Activated CD4-positive, alpha-beta T cell treated with anti-CD3 and anti-CD28 coated beads for 1 hour (primary cell): ENCODE measurements at regions not wholly inside any gene's neighbourhood (a gene's known extent, or its start where the extent isn't known, plus 50 kb on each side); places are given as distances from the start of the nearest gene placed in this dataset.

Experiments used
- DNase-seq: peaks from one replicate; pipeline ENCODE4 v3.0.0-alpha.2; 2020

GRCh38 chr5:135234242-135234641 lies 164.8 kb downstream of the MACROH2A1 start:
- no peak for DNase-seq

GRCh38 chr5:135233477-135233876 lies 165.6 kb downstream of the MACROH2A1 start:
- no peak for DNase-seq

GRCh38 chr5:135232958-135233357 lies 166.1 kb downstream of the MACROH2A1 start:
- DNase-seq = no peak

GRCh38 chr5:135231289-135231688 lies 167.7 kb downstream of the MACROH2A1 start:
- no peak for DNase-seq

- DNase-seq = no peak
These were observed 168.6 kb downstream of the MACROH2A1 start for GRCh38 chr5:135230251-135230925.

GRCh38 chr5:135229679-135230132 lies 169.3 kb downstream of the MACROH2A1 start:
- no peak for DNase-seq

- DNase-seq = no peak
These were observed 169.9 kb downstream of the MACROH2A1 start for GRCh38 chr5:135229122-135229521.

- DNase-seq = no peak
These were observed 170.8 kb downstream of the MACROH2A1 start for GRCh38 chr5:135228222-135228621.

GRCh38 chr5:135227064-135228022 lies 171.7 kb downstream of the MACROH2A1 start:
- DNase-seq = no peak

- no peak for DNase-seq
These were observed 173.0 kb downstream of the MACROH2A1 start for GRCh38 chr5:135225856-135226560.

GRCh38 chr5:135223891-135224625 lies 175.0 kb downstream of the MACROH2A1 start:
- no peak for DNase-seq

GRCh38 chr5:135223404-135223803 lies 175.6 kb downstream of the MACROH2A1 start:
- DNase-seq = no peak

- DNase-seq = no peak
These were observed 176.3 kb downstream of the MACROH2A1 start for GRCh38 chr5:135222771-135223170.

- no peak for DNase-seq
These were observed 176.8 kb downstream of the MACROH2A1 start for GRCh38 chr5:135222171-135222681.

GRCh38 chr5:135221696-135222095 lies 177.3 kb downstream of the MACROH2A1 start:
- no peak for DNase-seq

GRCh38 chr5:135221187-135221473 lies 177.9 kb downstream of the MACROH2A1 start:
- no peak for DNase-seq

- no peak for DNase-seq
These were observed 178.4 kb downstream of the MACROH2A1 start for GRCh38 chr5:135220394-135221186.

GRCh38 chr5:135219868-135220267 lies 179.2 kb downstream of the MACROH2A1 start:
- DNase-seq = no peak

GRCh38 chr5:135218790-135219568 lies 180.1 kb downstream of the MACROH2A1 start:
- no peak for DNase-seq

- DNase-seq = no peak
These were observed 180.6 kb downstream of the MACROH2A1 start for GRCh38 chr5:135218486-135218755.
